ENCODE measurements at regions not wholly inside any gene's neighbourhood (a gene's known extent, or its start where the extent isn't known, plus 50 kb on each side); places are given as distances from the start of the nearest gene placed in this dataset.

DNA sequence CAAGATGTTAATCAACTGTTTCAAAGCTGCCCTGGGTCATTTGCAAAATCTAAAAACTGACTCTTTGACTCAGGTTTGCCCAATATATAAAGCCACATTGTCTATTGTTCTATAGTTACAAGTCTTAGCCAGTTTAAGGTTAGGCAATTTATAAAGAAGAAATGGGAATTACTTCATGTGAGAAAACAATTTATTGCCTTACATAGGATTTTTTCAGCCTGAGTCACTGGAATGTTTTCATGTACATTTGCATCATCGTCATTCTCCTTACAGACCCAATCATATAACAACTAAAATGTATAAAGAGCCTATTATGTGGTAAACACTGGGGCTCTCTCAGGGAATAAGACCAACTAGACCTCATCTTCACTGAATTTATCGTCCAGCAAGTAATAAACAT is 100.3 kb upstream of the PLEKHG7 start:
- no peak for TF ChIP-seq CTCF (IDR thresholded peaks at IDR 0.05)
- Histone ChIP-seq H3K36me3 (no peaks in the 10 kb centered on the region), H3K4me3 (no peak overlapping the region), H3K9me3 (peaks cover 14% of the 10 kb centered on the region), H3K4me1 (peaks cover 16% of the 10 kb centered on the region), H3K27me3 (ENCODE audit: low read depth) (no peaks in the 10 kb centered on the region), H3K27ac (no peak overlapping the region)
- intact Hi-C loops (cut with DNase I) = no loop called here
- DNase-seq = no peak
- ATAC-seq = no peak

DNA sequence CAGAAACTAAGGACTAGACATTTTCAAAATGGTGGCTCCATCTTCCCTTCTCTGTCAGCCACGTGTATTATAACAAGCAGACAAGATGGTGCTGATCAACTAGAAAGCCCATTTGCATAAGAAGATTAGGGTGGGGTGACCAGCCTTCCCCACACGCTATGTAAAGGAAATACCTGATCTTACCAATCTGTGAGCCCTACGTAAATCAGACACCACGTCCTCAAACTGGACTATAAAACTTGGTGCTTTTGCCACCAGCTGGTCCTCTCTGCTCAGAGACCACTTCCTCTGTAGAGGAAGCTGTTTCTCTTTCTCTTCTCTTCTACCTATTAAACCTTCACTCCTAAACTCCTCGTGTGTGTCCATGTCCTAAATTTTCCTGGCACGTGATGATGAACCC is 101.1 kb upstream of the PLEKHG7 start:
- Histone ChIP-seq H3K36me3 (no peaks in the 10 kb centered on the region), H3K27ac (no peak overlapping the region), H3K9me3 (peaks cover 14% of the 10 kb centered on the region), H3K4me1 (peaks cover 16% of the 10 kb centered on the region), H3K27me3 (ENCODE audit: low read depth) (no peaks in the 10 kb centered on the region), H3K4me3 (no peak overlapping the region)
- TF ChIP-seq CTCF (IDR thresholded peaks at IDR 0.05) = no peak
- intact Hi-C loops (cut with DNase I) = no loop called here
- no peak for DNase-seq
- no peak for ATAC-seq

GRCh38 chr12:92601176-92601575 is 101.6 kb upstream of the PLEKHG7 start:
- intact Hi-C loops (cut with DNase I) = no loop called here
- Histone ChIP-seq H3K27me3 (ENCODE audit: low read depth) (no peaks in the 10 kb centered on the region), H3K9me3 (peaks cover 14% of the 10 kb centered on the region)

DNA sequence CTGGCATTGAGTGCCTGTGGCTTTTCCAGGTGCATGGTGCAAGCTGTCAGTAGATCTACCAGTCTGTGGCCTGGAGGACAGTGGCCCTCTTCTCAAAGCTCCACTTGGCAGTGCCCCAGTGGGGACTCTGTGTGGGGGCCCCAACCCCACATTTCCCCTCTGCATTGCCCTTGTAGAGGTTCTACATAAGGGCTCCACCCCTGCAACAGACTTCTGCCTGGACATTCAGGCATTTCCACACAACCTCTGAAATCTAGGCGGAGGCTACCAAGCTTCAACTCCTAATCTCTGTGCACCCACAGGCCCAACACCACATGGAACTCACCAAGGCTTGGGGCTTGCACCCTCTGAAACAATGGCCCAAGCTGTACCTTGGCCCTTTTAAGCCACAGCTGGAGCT is 102.7 kb upstream of the PLEKHG7 start:
- Histone ChIP-seq H3K9me3 (peaks cover 14% of the 10 kb centered on the region), H3K4me1 (peaks cover 7% of the 10 kb centered on the region), H3K27ac (no peak overlapping the region), H3K4me3 (no peak overlapping the region), H3K27me3 (ENCODE audit: low read depth) (no peaks in the 10 kb centered on the region), H3K36me3 (no peaks in the 10 kb centered on the region)
- no peak for ATAC-seq
- intact Hi-C loops (cut with DNase I) = no loop called here
- no peak for DNase-seq
- no peak for TF ChIP-seq CTCF (IDR thresholded peaks at IDR 0.05)

More at GRCh38 chr12:92601176-92601575, 101.6 kb upstream of the PLEKHG7 start:
- TF ChIP-seq CTCF (IDR thresholded peaks at IDR 0.05) = no peak
- no peak overlapping the region for H3K4me3 ChIP-seq
- H3K27ac ChIP-seq = no peak overlapping the region
- H3K36me3 ChIP-seq = no peaks in the 10 kb centered on the region
- peaks cover 16% of the 10 kb centered on the region for H3K4me1 ChIP-seq
- ATAC-seq (no peak), DNase-seq (no peak)

- Histone ChIP-seq H3K9me3 (peaks cover 14% of the 10 kb centered on the region), H3K4me3 (no peak overlapping the region), H3K27ac (no peak overlapping the region), H3K4me1 (no peaks in the 10 kb centered on the region), H3K36me3 (no peaks in the 10 kb centered on the region), H3K27me3 (ENCODE audit: low read depth) (no peaks in the 10 kb centered on the region)
- no peak for TF ChIP-seq CTCF (IDR thresholded peaks at IDR 0.05)
- no peak for DNase-seq
- intact Hi-C loops (cut with DNase I) = no loop called here
- ATAC-seq = no peak
Measured at GRCh38 chr12:92597997-92598396, 104.8 kb upstream of the PLEKHG7 start.

DNA sequence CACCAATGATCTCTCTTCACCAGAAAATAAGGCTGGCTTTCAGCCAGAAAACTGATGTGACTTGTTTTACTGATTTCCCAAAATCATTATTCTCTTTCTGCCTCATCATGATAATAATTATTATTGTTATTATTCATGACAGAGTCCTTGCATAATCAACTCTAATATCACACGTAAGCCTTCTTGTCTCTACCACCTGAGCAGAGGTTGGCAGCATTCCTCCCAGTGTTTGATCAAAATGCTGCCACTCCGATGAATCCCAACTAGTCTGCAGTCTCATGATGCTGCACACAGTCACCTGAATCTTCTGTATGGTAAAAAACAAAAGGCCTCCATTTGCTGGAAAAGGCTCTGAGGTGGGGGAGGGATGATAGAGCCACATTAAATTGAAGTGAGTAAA is 105.7 kb upstream of the PLEKHG7 start:
- no peaks in the 10 kb centered on the region for H3K27me3 ChIP-seq (ENCODE audit: low read depth)
- H3K36me3 ChIP-seq = no peaks in the 10 kb centered on the region
- TF ChIP-seq CTCF (IDR thresholded peaks at IDR 0.05) = no peak
- no peak overlapping the region for H3K4me3 ChIP-seq
- DNase-seq (no peak), ATAC-seq (no peak)
- H3K4me1 ChIP-seq = no peaks in the 10 kb centered on the region
- no peak overlapping the region for H3K27ac ChIP-seq
- intact Hi-C loops (cut with DNase I) = no loop called here
- H3K9me3 ChIP-seq = peaks cover 14% of the 10 kb centered on the region

Data from lower lobe of right lung (tissue), 2 donors.